HG02840 (cell line): ENCODE measurements at regions not wholly inside any gene's neighbourhood (a gene's known extent, or its start where the extent isn't known, plus 50 kb on each side); places are given as distances from the start of the nearest gene placed in this dataset.

Experiments used
- ATAC-seq: cut with Tn5 transposase; IDR thresholded peaks from one replicate; pipeline ENCODE4 v1.9.1; 2021; ENCODE audit warnings: mild to moderate bottlenecking, moderate library complexity, moderate number of reproducible peaks; ENCODE audit not compliant: unreplicated experiment, low FRiP score

- no peak for ATAC-seq
Measured at GRCh38 chr13:99655351-99656091, 154.2 kb downstream of the TM9SF2 start.

GRCh38 chr13:99654076-99654475 lies 152.8 kb downstream of the TM9SF2 start:
- ATAC-seq, result no peak

GRCh38 chr13:99653526-99653925 lies 152.3 kb downstream of the TM9SF2 start:
- ATAC-seq, result no peak

- no peak for ATAC-seq
Measured at GRCh38 chr13:99652901-99653300, 151.6 kb downstream of the TM9SF2 start.

GRCh38 chr13:99652141-99652540 lies 150.9 kb downstream of the TM9SF2 start:
- ATAC-seq, result no peak

GRCh38 chr13:99651016-99651415 lies 149.7 kb downstream of the TM9SF2 start:
- no peak for ATAC-seq

GRCh38 chr13:99650410-99650809 lies 149.1 kb downstream of the TM9SF2 start:
- no peak for ATAC-seq

GRCh38 chr13:99648927-99649326 lies 147.7 kb downstream of the TM9SF2 start:
- ATAC-seq, result no peak

GRCh38 chr13:99648066-99648665 lies 146.9 kb downstream of the TM9SF2 start:
- ATAC-seq, result no peak

- no peak for ATAC-seq
Measured at GRCh38 chr13:99647596-99647985, 146.3 kb downstream of the TM9SF2 start.

GRCh38 chr13:99646866-99647595 lies 145.8 kb downstream of the TM9SF2 start:
- no peak for ATAC-seq

GRCh38 chr13:99642841-99643240 lies 141.6 kb downstream of the TM9SF2 start:
- ATAC-seq, result no peak

GRCh38 chr13:99642006-99642405 lies 140.7 kb downstream of the TM9SF2 start:
- no peak for ATAC-seq

GRCh38 chr13:99640260-99640659 lies 139.0 kb downstream of the TM9SF2 start:
- no peak for ATAC-seq

- no peak for ATAC-seq
Measured at GRCh38 chr13:99639126-99639525, 137.9 kb downstream of the TM9SF2 start.

GRCh38 chr13:99636728-99637353 lies 135.6 kb downstream of the TM9SF2 start:
- no peak for ATAC-seq

GRCh38 chr13:99636306-99636705 lies 135.0 kb downstream of the TM9SF2 start:
- no peak for ATAC-seq

GRCh38 chr13:99634672-99635071 lies 133.4 kb downstream of the TM9SF2 start:
- ATAC-seq, result no peak

GRCh38 chr13:99630269-99630898 lies 129.1 kb downstream of the TM9SF2 start:
- no peak for ATAC-seq

- no peak for ATAC-seq
Measured at GRCh38 chr13:99629641-99630040, 128.4 kb downstream of the TM9SF2 start.

GRCh38 chr13:99628442-99628841 lies 127.2 kb downstream of the TM9SF2 start:
- ATAC-seq, result no peak
